NCI-H446 treated with DMSO at 0.1 percent for 48 hours (cell line): ENCODE measurements at regions not wholly inside any gene's neighbourhood (a gene's known extent, or its start where the extent isn't known, plus 50 kb on each side); places are given as distances from the start of the nearest gene placed in this dataset.
"Not testable (repeated sequence)": the region's sequence is repeated elsewhere in the genome, so short reads cannot be mapped to it uniquely, and the experiment has no call there.

Experiments used
- DNase-seq: peaks from one replicate; lab custom pipeline; 2025; lab: John Stamatoyannopoulos, UW

DNA sequence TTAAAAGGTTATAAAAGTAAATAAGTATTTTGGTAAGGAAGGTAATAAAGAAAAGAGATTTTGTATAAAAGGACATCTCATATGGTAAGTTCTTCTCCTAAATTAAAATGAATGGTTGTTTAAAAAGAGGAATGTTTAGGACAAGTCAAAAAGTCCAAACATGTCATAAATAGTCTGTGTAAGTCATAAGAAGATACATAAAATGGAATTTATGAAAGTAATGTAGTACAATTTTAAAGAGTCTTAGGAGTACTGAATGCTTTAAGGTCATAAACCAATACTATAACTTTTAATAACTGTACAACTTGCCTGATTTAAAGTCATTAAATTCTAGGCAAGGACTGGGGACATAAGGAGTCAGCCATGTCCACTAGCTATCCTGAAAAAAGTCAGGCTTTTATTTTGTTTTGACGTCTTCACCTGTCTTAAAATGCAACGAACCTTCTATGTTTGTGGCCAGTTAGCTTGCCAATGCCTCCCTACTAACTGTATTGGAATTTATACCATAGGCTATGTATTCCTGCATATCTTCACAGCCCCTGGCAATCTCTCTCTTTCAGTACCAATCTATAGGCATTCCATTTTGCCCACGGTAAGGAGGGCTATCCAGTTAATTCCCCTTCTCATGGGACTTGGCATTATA is 312.3 kb upstream of the LRRTM4 start:
- DNase-seq, result no peak

DNA sequence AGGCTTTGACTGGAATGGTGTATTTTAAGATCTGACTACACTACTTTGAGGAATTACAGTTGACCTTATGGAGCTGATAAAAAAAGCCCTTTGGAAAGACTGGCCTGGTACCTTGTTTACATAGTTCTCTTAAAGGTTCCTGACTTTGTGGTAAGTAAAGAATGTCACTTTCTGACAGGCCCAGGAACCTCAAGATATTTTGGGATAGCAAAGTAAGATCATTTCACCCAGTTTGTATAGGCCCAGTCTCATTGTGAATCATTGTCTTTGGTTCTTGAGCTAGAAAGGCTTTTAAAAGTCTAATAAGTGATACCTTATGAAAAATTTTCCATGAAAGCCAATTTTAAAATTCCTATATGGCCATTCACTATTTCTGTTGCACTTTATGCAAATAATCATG is 316.3 kb upstream of the LRRTM4 start:
- no peak for DNase-seq

DNA sequence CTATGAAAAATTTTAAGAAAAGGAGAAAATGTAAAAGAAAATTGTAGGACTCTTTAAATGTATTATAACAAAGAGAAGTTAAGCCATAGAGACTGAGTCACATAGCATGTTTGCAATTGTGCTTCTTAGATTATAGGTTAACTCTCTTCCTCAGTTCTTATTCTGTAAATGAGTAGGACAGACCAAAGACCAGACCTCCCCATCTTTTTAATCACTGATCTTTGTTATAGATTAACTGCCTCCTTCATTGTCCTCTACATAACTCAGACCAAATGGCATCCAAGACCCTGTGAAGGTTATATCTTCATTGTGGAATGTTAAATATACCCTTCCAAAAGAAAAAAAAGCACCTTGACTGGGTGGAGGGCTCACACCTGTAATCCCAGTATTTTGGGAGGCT is 316.9 kb upstream of the LRRTM4 start:
- no peak for DNase-seq

DNA sequence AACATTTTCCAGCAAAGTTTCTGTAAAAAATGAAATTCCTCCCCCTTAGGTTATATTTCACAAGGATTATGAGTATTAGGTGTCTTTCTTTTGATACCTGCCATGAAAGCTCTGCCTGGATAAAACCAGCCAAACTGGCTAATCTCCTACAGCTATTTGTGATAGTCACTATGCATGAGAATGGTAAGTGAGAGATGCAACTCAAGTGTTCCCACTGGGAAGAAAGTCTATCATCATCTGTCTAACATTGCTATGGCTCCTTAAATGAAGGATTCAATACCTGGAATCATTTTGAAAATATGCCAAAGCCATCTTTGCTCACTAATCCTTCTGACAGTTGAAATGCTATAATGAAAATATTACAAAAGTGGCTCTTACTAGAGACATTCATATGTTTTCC is 339.9 kb upstream of the LRRTM4 start:
- no peak for DNase-seq

DNA sequence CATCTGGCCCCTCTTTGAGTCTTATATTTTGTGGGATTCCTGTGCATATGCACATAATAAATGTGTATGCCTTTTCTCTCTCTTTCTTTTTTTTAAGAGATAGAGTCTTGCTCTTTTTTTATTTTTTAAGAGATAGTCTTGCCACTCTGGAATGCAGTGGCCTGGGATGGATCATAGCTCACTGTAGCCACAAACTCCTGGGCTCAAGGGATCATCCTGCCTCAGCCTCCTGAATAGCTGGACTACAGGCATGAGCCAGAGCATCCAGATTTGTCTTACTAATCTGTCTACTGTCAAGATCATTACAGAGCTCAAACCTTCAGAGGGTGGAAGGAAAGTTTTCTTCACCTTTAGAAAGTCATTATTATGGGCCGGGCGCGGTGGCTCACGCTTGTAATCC is 342.2 kb upstream of the LRRTM4 start:
- no peak for DNase-seq

DNA sequence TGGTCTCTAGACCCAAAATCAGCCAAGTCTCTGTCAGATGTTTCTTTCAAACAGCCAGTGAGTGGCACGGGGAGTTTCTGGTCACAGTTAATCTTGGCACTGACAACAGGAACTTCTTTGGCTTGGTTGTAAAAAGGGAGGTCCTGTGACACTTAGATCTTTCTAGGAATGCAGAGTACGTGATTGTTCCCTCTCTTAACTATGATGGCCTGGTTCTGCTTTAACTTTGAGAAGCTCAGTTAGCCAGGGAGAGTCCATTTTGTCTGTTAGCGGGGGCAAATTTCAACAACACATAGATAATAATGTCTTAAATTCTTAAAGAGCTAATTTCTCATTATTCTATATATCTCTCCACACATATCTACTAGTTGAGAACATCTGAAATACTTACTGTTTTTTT is 344.5 kb upstream of the LRRTM4 start:
- DNase-seq, result no peak

DNA sequence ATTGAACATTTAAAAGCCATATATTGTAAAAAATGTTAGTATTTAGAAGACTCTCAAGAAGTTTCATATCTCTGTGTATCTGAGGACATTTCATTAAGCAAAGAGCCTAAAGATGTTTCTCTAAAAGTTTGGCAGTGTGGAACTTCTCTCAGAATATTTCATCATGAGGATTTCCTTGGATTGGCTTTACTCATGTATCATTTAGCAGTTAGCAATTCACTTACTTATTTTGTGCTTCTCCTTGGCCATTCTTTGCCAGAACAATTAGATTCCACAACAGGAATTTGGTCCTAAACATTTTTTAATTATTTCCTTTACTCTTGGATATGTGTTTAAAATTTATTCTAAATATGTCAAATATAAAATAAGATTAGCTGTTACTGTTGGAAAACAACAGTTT is 345.0 kb upstream of the LRRTM4 start:
- no peak for DNase-seq

DNA sequence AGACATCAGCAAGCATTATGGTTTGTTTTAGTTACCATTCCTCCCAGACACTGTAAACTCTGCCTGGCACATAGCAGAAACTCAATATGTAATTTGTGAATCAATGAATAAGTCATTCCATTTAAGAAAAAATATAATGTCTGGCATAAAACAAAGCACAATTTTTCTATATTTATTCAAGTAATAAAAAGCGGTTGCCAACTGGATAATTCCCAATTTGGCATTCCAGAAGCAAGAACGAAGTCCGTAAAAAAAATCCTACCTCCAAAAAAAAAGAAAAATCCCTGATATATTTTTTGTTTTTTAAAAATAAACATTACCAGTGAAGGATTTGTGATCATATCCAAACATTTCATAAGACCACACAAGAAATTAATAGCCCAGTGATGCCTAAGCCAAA is 351.3 kb upstream of the LRRTM4 start:
- DNase-seq, result no peak

DNA sequence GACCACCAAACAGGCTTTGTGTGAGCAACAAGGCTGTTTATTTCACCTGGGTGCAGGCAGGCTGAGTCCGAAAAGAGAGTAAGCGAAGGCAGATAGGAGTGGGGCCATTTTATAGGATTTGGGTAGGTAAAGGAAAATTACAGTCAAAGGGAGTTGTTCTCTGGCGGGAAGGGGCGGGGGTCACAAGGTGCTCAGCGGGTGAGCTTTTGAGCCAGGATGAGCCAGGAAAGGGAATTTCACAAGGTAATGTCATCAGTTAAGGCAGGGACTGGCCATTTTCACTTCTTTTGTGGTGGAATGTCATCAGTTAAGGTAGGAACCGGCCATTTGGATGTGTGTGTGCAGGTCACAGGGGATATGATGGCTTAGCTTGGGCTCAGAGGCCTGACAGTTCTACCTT is 378.0 kb upstream of the LRRTM4 start:
- not testable (repeated sequence) for DNase-seq

DNA sequence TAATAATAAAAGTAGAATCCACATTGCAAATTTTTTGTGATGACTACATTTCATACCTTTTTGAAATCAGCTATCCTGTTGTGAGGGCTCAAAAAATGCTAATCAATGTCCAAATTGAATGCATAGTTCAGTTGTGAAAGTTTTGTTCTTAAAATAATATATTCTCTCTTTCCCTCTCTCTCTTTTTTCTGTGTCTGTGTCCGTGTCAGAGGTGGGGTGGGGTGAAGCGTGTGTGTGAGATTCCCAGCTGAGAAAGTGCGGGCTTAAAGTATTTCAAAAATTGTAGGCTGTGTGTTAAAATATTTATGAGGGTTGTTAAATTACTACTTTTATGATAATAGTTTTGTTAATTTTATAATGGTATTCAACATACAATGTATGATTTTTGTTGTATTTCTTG is 388.0 kb upstream of the LRRTM4 start:
- DNase-seq, result no peak

DNA sequence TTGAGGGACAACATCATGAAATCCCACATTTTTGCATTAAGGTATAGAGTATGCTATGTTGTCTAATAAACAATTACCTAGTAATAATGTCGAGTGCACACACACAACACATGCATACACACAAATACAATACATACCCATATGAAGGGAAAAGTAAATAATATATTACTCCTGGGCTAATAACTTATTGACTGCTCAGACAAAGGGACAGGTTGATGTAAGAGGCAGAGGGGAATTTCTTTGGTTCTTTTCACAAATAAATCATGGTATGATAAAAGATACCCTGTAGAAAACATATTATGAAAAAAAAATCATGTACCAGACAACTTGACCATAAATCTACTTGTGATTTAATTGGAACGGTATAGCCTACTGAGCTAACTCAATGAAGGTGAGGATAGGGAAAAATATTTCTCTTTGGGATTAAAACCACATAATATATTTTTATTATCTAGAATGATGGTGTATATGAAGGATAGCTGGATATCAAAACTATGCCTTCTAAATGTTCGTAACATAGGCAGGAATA is 398.7 kb upstream of the LRRTM4 start:
- DNase-seq, result no peak

DNA sequence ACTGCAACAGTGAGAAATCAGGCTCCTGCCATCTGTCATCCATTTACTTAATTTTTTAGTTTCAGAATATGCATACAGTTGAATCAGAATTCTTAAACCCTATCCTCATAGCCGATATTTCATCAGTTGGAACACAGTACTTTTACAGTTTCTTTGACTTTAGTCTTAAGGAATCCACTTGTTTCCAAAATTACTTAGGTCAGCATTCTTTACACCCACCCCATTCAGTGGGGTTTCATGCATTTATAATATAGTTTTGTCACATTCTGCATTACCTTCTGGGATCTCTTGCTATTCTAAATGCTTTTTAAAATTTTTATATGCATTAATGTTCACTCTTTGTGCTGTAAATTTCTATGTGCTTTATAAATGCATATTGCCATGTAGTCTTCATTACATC is 400.4 kb upstream of the LRRTM4 start:
- DNase-seq, result no peak

DNA sequence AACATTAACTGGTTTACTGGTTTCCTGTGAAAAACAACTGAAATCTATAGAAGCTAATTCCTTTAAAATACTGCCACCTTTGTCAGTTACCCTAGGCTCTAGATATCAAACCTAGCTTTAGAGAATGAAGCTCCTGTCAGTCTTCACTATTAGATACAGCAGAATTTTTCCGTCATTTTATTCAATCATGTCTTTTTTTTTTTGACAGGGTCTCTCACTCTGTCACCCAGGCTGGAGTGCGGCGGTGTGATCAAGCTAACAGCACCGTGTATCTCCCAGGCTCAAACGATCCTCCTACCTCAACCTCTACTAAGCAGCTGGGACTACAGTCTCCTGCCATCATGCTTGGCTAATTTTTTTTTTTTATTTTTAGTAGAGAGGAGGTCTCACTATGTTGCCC is 415.2 kb upstream of the LRRTM4 start:
- no peak for DNase-seq

DNA sequence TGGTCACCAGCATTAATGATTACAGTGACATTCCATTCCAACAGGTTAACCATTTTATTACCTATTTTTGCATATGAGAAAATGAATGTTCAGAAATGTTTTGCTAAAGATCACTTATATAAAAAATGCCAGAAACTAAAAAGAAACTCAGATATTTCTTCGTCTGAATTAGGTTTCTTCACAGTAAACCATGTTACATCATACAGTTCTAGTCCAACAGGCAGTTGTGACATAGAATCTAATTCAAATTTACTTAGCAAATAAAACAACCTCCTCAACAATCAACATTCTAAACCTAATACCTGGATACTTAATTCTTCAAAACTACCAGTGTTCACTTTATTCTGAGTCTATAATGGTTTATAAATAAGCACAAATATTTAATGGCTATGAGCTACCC is 416.3 kb upstream of the LRRTM4 start:
- no peak for DNase-seq

DNA sequence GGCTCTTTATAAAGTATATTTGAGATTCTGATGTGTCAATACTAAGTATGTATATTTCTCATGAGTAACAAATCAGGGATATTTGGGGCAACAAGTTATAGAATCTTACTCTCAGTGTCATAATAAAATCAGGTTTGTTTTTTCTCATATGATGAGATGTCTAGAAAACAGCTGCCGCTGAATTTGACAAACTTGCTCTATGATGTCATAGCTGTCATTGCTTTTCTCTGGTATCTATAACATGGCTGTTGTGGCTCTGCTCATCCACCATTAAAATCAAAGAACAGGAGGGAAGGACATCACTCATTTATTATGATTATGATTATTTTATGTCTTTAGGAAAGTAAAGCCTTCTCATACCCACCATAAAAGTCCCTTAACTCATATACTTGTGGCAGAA is 417.2 kb upstream of the LRRTM4 start:
- DNase-seq, result no peak

DNA sequence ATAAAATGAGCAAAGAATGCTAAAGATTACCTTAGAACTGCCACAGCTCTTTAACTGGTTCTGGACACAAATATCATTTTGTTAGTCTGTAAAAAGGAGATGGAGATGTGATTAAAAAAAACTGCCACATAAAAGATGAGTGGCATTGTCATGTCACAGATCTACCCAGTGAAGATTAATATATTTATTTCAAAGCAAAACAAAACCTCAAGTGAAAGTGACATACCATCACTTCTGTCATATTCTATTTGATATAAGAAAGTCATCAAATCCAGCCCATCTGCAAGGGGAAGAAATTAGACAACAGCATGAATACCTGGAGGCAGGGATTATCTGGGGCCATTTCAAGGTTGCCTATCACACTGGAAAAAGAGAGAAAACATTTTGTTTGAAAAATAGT is 417.6 kb upstream of the LRRTM4 start:
- no peak for DNase-seq

DNA sequence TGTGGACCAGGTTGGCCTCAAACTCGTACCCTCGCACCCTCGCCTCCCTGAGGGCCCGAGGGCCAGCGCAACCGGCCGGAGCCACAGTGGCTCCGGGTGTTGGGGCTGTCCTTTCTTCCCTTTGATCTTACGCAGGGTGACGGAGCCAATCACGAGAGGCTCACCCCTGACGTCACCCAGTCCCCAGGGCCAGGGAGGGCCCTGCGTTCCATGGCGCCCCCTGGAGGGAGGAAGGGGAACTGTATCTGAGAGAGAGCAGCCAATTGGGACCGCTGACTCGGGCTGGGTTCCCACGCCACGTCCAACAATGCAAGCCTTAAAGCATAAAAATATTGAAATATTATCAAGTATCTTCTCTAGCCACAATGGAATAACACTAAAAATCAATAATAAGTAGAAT is 432.8 kb upstream of the LRRTM4 start:
- no peak for DNase-seq

DNA sequence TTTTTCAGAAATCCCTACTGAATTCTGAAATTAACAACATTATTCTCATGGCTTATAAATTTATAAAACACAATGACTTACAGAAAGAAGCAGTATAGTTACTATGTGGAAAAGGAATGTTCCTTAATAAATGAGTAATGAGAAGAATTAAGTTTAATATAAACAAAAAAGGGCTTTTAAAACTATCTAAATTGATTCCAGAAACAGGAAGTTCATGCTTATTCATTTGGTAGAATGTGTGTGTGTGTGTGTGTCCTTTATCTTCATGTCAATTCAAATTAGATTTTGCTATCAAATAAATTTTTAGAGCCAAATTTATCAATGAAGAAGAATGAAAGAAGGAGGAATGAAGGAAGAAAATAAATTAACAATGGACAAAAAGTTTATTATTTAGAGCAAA is 440.8 kb upstream of the LRRTM4 start:
- DNase-seq, result no peak

DNA sequence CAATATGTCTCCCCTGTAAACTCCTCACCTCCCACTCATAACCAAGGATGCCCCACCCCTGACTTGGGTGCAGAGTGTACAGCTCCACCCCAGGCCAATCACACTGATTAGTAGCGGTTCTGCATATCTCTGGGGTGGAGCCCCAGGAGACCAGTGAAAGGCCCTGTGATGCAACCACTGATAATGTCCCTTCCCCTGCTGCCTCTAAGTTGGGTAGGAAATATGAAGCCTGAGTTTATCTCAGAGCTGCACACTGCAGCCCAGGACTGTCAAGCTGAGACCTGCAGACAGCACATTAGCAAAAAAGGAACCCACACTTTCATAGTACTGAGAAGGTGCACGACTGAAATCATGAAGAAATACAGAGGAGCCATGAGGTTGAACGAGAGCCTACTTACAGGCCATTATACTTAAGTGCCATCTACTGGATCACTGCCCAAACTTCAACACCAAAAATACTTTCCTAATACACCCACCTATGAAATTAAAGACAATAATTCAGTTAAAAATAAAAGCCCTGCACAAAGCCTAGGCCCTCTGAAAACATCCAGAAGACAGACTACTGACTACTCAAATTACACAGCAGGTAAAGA is 455.4 kb upstream of the LRRTM4 start:
- DNase-seq, result no peak

DNA sequence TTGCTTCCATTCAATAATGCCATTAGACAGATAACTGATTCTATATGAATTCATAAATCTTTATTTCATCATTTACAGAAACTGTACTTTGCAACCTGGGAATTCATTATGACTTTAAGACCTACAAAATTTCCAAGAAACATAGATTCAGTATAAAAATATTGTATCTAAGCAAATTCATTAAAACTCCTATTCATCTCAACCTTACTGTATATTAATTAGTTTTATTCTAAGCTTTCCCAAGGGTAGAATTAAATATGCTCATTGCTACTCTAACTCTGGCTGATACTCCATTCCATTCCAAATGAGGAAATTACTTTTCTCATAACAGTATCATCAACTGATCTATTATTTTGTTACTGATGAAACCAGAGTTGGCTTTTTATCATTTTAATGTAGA is 473.0 kb upstream of the LRRTM4 start:
- no peak for DNase-seq

DNA sequence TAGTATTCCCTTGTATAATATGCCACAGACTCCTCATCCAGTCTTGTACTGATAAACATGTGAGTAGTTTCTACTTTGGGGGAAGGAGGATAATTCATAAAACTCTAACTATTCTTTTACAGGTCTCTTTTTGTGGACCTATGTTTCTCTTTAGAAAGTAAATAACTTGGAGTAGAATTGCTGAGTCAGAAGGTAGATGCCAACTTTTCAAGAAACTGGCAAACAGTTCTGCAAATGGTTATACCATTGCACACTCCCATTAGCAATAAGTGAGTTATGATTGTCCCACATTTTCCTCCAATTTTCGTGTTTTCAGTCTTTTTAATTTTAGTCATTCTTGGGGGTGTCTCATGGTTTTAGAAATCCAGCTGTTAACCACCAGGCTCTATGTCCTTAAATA is 477.2 kb upstream of the LRRTM4 start:
- DNase-seq, result no peak

DNA sequence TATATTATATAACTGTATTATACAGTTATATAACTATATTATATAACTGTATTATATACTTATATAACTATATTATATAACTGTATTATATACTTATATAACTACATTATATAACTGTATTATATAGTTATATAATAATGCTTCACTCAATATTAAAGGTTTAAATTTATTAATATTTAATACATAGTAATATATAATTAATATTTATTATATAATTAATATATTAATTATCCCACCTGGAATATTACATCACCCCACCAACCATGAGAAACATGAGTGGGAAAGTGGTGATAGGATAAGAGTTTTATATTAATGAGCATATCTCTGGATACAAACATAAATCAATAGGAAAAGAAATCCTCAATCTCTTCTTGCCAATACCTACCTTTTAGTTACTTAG is 487.1 kb upstream of the LRRTM4 start:
- no peak for DNase-seq

DNA sequence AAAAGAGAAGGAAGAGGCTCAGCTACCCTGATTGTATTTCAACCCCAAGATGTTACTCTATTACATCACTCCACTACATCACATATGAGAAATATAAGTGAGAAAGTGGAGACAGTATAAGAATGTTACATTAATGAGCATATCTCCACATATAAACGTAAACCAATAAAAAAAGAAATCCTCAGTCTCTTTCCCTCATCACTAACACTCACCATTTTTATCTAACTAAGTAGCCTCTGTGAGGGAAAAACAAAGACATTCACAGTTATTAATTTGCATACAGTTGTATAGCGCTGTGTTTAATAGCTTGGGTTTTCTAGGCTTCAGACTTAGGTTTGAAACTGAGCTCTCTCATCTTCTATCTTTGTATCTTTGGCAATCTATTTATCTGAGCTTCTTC is 489.1 kb upstream of the LRRTM4 start:
- DNase-seq, result no peak

DNA sequence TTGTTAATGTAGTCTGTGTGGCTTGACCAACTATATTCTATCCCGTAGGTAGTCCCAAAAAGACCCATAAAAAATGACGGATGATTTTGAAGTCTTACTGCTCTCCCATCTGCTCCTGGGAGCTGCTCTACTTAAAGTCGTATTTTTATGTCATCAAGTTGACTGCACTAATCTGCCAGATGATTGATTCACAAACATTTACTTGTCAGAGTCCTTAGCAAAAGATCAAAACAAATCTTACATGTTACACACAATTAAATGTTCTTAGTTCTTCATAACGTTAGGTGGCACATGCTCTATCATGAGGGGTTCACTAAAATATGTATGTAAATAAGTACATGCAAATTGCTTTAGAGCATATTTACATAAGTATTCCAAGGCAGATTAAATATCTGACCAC is 498.3 kb upstream of the LRRTM4 start:
- DNase-seq, result no peak
